ENCODE measurements at regions not wholly inside any gene's neighbourhood (a gene's known extent, or its start where the extent isn't known, plus 50 kb on each side); places are given as distances from the start of the nearest gene placed in this dataset.

DNA sequence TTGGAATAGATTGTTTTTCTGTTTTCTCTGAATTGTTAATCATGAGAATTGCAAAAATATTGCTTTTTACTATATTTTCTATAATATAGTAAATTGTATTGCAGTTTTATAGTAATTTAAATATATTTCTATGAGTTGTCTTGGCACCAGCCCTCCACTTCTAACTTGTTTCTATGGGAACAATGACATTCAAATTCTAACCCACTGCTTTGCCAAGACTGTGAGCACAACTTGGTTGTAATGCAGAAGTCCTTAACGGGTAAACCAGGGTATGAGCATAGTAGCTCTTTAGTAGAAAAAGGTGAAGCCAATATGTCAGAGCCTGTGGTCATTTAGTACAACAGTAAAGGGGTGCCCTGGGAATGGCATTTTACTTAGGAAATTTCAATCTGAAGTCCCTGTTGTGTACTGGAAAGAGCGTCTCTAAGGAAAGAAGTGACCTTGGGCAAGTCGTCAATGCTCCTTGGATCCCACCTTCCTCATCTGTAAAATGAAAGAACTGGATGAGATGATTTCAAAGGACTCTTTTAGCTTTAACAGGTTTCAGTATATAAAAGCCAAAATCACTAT is 283.3 kb downstream of the ATP23 start:
- TF ChIP-seq, protein P1, sequence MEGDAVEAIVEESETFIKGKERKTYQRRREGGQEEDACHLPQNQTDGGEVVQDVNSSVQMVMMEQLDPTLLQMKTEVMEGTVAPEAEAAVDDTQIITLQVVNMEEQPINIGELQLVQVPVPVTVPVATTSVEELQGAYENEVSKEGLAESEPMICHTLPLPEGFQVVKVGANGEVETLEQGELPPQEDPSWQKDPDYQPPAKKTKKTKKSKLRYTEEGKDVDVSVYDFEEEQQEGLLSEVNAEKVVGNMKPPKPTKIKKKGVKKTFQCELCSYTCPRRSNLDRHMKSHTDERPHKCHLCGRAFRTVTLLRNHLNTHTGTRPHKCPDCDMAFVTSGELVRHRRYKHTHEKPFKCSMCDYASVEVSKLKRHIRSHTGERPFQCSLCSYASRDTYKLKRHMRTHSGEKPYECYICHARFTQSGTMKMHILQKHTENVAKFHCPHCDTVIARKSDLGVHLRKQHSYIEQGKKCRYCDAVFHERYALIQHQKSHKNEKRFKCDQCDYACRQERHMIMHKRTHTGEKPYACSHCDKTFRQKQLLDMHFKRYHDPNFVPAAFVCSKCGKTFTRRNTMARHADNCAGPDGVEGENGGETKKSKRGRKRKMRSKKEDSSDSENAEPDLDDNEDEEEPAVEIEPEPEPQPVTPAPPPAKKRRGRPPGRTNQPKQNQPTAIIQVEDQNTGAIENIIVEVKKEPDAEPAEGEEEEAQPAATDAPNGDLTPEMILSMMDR (IDR thresholded peaks at IDR 0.05), result no peak
- TF ChIP-seq ZFX (IDR thresholded peaks at IDR 0.05; ENCODE audit: borderline replicate concordance), result no peak
